HG03108 (cell line): ENCODE measurements at regions not wholly inside any gene's neighbourhood (a gene's known extent, or its start where the extent isn't known, plus 50 kb on each side); places are given as distances from the start of the nearest gene placed in this dataset.

Experiments used
- ATAC-seq: cut with Tn5 transposase; IDR thresholded peaks from one replicate; pipeline ENCODE4 v1.9.1; 2021; ENCODE audit warnings: moderate library complexity; ENCODE audit not compliant: unreplicated experiment

DNA sequence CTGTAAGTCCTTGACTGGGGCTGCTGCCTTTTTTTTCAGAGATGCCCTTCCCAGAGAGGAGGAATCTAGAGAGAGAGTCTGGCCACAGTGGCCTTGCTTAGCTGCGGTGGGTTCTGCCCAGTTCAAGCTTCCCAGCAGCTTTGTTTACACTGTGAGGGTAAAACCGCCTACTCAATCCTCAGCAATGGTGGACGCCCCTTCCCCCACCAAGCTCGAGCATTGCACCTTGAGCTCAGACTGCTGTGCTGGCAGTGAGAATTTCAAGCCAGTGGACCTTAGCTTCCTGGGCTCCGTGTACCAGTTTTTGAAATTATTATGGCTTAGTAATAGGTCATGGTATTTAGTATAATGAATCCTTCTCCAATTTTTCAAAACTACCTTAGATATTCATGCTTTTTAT, 395.4 kb downstream of the NPIPA7 start:
- ATAC-seq, result no peak

DNA sequence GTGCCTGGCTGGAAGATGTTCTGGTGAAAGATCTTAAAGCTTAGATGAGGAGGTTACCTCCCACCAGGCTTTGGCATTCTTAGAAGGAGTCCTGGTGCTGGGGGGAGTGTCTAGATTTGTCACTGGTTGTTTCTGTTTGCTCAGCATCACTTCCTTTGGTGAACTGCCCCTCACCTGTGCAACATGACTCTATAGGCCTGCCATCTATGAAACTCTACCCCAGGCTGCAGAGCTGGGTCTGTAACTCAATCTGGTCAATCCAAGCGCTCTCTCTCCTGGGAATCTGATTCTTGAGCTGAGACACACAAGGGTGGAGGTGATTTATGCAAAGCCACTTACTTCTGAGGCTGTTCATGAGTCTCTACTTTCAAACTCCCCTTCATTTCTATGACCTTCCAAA, 399.4 kb downstream of the NPIPA7 start:
- ATAC-seq, result no peak

DNA sequence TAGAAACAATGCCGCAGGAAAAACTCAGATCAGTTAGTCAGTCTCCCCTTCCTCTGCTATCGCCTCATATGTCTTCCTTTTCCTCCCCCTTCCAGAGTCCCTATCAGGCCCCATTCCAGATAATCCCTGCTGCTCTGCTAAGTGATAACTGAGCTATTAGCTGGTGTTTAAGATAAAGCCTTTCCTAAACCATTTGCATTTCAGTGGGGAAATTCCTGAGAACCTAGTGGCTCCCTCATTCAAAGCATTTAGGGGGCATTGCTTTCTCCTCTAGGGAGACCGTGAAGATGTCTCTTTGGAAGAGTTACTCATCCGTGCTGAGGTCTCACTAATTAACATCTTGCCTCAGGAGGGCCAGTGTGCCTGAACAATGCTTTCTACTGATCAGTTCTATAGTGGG, 401.6 kb downstream of the NPIPA7 start:
- ATAC-seq, result no peak

DNA sequence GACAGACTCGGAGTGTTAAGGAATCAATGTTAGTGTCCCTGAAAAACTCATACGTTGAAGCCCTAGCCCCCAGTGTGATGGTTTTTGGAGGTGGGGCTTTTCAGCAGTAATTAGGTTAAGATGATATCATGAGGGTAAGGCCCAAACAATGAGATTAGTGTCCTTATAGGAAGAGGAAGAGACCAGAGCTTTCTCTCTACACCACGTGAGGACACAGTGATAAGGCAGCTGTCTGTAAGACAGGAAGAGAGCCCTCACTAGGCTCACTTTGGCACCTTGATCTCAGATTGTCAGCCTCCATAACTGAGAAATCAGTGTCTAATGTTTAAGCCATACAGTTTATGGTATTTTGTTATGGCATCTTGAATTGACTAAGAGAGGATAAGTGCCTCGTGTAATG, 403.2 kb downstream of the NPIPA7 start:
- no peak for ATAC-seq

DNA sequence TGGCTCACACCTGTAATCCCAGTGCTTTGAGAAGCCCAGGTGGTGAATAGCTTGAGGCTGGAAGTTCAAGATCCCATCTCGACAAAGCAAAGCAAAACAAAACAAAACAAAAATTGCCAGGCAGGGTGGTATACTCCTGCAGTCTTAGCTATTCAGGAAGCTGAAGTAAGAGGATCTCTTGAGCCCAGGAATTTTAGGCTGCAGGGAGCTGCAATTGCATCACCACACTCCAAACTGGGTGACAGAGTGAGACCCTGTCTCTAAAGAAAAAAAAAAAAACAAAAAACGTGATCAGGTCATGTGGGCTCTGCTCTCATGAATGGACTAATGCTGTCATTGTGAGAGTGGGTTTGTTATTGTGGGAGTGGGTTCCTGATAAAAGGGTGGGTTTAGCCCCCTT, 409.1 kb downstream of the NPIPA7 start:
- no peak for ATAC-seq

DNA sequence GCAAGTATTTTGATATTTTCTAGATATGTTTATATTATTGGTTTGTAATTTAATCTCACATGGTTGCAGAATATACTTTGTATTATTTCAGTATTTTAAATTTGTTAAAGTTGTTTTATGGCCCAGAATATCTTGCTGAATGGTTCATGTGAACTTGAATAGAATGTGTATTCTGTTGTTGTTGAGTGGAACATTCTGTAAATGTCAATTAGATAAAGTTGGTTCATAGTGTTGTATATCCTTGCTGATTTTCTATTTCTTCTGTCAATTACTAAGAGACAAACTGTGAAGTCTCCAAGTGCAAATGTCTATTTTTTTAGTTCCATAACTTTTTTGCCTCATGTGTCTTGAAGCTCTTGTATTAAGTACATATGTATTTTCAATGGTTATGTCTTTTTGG, 411.7 kb downstream of the NPIPA7 start:
- no peak for ATAC-seq

DNA sequence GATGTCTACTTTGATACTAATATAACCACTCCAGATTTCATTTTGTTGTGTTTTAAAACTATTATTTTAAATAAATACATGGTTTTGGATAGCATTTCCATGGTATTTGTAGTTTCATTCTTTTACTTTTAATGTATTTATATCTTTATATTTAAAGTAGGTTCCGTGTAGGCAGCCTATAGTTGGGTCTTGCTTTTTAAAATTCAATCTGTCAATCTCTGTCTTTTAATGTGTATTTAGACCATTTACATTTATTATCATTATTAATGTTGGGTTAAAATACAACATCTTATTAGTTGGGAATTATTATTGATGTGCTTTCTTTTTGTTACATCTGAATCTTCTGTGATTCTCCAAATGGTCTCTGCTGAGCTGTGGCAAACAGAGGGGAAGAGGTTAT, 412.1 kb downstream of the NPIPA7 start:
- no peak for ATAC-seq

DNA sequence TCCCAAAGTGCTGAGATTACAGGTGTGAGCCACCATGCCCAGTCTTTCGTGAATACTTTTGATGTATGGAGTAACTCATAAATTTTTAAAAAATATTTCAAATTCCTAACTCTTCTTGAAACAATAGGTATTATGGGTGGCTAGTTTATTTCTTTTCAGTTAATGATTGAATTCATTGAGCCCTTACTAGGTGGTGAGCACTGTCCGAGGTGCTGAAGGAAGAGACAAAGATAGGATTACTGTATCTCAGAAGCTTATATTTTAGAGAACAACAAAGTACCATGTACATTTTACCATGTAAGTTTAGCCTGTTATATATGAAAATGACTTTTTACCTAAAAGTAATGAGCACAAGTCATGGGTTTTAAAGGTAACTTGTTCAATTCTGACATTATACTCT, 418.3 kb downstream of the NPIPA7 start:
- no peak for ATAC-seq

DNA sequence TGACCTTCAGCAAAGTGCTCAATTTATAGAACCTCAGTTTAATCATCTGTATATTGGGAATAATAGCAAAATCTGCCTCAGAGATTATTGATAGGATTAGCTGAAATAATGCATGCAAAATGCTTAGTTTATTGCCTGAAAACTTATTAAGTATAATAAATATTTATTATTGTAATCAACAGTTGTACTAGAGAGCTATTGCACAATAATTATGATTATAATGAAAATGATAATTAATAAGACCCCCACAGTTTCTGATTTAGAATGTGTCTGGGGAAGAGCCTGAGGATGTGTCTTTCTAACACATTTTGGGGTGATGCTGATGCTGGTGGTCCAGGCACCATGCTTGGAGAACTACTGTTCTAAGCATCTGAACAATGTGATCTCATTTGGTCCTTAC, 419.6 kb downstream of the NPIPA7 start:
- ATAC-seq, result no peak

DNA sequence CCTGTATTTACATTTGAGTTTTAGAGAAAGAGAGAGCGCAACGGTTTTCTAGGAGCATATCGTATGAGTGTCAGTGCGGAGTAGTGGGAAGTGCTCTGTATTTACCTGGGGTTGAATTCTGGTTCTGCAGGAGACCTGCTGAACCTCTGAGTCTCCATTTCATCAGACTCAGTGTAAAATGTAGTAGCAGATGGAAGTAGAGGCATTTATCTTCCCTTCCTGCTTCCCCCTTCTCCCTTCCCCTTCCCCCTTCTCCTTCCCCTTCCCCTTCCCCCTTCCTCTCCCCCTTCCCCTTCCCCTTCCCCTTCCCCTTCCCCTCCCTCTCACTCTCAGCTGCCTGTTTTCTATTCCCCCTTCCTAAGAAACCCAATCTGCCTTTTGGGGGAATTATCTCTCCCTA, 426.9 kb downstream of the NPIPA7 start:
- no peak for ATAC-seq

DNA sequence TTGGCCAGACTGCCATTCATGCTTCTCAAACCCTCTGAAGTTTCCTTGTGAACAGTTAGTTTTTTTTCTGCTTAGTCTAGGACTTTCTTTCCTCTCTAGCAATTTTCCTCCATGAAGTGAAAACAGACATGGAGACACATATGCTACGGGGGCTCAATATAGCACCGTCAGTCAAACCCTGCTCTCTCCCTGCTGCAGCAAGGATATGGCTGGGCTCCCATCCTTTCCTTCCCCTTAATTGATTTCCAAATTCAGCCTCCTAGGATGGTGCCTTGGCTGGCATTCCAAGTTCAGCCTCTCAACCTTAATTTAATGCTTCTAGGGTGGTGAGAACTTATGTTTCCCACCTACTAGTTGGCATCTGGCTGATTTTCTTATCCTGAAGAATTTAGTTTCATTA, 436.7 kb downstream of the NPIPA7 start:
- no peak for ATAC-seq

DNA sequence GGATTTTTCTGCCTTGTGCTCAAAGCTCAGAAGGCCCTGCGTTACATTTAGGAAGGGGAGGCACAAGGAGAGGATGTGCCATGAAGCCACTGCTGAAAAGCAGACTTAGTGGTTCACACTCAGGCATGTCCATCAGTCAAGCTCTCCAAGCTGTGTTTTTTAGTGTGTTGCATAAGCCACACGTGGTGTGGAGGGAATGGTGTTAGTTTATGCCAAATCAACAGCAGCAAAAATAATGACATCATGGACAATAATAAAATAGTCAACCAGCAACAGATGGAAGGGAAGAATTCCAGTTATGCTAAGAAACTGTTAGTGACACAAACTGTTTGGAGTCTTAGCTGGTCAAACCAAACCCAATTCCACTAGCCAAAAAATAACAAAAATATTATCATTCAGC, 438.3 kb downstream of the NPIPA7 start:
- ATAC-seq, result no peak

DNA sequence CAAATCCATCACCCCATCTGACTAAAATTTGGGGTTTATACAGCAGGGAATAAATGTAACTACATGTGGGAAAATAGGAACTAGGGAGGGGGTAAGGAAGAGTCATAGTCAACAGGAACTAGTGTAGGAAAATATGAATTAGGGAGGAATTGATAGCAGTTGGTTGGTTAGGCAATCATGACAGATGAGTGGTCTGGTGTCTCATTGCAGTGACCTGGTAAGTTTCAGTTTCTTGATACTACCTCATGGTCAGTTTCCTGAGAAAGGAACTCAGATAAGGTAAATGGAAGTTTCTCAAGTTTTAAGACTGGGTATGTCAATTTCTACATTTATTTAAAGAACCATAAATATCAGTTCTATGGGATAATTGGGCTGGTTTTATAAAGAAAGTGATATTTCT, 442.3 kb downstream of the NPIPA7 start:
- ATAC-seq, result no peak

DNA sequence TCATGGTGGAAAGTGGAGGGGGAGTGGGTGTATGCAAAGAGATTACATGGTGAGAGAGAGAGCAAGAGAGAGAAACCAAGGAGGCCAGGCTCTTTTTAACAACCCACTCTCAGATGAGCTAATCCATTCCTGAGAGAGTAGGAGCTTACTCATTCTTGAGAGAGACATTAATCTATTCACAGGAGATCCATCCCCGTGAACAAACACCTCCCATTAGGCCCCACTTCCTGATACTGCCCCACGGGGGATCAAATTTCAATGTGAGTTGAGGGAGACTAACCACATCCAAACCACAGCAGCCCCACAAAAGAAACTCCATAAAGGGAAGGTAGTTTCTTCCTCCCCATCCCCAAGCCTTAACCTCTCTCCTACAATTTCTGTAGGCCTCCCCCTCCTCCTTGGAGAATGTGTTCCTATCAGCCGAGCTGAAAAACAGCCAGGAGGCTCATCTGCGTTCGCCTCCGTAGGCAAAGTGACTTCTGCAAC, 450.0 kb downstream of the NPIPA7 start:
- ATAC-seq, result no peak

DNA sequence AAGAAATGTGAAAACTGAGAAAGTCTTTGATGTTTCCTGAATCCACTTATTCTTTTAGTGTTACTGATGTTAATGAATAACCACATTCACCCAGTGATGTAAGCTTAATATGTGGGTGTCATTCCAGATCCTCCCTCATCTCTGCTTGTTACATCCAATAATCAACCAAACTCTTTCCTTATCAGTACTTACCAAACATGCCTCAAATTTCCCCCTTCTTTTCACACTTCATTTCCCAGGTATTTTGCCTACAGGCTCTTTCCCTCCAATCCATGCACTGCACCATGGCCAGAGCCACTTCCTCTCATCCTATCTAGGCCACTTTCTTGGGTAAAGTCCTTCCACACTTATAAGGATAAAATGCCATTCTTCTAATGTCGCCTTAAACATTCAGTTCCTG, 451.5 kb downstream of the NPIPA7 start:
- ATAC-seq, result no peak

DNA sequence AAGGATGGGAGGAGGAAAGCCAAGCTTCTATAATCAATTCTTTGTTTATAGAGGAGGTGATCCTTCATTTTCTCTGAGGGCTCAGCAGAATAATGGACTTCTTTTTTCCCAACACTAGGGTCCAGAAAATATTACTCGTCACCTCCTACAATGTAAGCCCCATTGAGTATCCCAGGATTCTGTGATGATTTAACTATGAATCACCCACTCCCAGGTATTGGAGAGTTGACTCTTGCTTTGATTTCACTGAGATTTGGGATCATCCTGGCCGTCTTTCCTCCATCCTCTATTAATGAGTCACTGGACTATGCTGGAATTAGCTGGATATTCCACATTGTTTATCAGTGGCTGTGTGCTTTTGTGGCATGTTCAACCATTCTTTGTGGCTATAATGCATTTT, 452.0 kb downstream of the NPIPA7 start:
- ATAC-seq, result no peak

DNA sequence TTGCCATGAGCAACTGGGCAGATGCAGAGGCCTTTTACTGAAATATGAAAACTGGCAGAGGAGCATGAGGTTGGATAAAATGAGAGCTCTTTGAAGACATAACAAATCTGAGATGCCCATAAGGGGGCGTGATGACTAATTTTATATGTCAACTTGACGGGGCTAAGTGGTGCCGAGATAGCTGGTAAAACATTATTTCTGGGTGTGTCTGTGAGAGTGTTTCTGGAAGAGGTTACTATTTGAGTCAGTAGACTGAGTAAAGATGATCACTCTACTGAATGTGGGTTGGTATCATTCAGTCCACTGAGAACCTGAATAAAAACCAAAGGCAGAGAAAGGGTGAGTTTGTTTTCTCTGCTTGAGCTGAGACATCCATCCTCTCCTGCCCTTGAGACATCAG, 454.2 kb downstream of the NPIPA7 start:
- ATAC-seq, result no peak

DNA sequence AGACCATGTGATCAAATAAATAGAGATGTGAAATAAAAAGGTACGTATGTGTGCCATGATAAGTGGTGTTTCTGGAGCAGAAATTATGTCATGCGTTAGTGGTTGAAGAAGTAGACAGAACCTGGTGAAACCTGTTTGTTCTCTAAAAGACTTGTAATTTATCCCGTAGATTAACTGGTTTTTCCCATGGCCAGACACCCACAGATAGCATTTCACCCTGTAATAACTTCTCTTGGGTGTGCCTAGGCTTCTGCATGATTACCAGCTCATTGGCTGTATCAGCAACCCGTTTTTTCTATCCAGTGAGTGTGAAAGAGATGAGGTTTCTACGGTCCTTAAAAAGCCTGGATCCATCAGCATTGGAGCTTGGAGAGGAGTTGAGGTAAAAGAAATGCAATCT, 471.3 kb downstream of the NPIPA7 start:
- no peak for ATAC-seq

DNA sequence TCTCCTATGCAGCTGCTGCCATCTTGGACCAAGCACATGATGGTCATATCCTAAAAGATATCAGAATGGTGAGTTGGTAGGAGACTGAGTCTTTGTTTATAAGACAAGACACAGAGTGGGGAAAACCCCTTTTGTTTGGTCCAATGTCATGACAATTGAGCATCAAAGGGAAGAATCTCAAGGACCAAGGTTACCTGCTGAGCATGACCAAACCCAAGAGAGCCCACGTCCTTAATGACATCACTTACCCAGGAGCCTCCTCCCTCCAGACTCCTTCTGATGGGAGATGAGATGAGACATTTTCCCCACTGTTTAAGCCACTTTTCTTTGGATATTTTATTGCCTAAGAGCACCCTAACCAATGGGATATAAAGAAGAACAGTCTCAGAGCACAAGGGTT, 478.1 kb downstream of the NPIPA7 start:
- no peak for ATAC-seq

DNA sequence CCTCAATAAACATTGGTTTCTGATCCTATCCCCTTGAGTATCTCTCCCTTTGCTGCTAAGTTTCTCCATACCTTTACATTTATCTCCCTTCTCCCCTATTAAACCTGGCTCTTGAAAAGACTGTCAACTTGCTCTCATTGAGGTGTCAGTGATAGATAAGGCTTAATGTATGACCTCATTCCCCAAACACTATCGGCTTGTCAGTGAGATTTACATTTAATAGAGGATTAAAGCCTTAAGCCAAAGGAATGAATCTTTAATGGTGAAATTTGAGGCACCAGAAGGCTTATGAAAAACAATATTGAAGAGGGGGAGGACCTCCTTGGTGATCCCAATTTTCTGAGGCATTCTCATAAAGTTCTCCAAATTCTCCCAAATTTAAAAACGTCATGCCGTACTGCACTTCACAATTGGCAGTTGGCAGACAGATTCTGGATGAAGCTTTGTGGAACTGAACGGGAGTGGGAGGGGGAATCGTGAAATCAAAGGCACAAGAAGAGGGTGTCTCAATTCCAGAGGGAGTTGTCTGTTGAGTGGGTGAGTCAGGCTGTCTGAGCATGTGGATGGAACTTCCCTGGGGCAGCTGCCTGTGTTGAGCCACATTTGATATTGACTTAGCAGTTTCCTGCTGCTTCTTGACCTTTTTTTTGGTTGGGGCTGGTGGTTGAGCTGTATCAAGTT, 478.8 kb downstream of the NPIPA7 start:
- ATAC-seq, result no peak

DNA sequence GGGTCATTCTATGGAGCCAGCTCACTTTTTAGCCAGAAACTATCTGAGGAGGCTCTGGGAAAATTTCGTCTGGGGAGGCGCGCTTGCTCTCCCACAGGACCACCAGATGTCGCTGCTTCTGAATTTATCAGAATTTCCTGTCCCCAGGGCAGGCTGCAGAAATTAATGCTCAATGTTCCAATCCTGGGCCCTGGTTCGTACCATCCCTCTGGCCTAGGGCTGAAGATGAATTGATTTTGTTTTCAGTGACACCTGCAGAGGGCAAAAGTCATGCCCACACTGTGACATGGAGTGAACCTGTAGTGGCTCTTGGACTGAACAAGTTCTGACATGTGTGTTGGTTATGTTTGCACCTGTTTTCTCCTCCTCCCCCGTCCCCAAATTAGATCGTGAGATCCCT, 482.6 kb downstream of the NPIPA7 start:
- ATAC-seq, result no peak

DNA sequence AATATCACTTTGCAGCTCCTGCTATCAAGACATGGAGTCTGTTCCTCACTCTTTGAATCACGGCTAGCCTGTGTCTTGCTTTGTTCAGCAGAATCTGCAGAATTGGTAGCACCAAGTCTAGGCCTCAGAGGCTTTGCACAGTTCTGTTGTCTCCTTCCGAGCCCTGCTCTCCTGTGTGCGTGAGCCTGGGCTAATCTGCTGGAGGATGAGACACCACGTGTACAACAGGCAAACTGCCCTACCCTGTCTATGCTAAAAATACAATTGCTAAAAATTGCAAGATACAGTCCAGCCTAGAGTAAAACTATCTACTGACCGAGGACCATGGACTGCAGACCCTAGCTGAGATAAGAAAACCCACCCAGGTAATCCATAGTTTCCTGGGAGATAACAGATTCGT, 484.7 kb downstream of the NPIPA7 start:
- no peak for ATAC-seq

DNA sequence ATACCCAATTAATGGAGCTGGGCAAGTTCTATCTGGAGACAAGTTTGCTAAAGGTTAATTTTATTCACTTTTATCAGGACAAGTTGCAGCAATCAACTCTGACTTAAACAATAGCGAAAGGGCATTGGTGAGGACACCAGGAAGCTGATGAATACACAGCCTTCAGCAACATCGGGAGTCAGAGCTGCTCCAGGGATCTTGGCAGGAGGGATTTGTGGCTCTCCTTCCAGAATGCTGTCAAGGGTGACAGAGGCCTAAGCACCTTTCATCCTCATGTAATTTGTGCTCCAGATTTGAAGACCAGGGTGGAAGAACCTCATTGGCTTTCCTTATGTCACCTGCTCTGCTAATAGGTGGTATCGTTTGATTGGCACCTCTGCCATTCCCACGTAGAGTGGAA, 485.6 kb downstream of the NPIPA7 start:
- no peak for ATAC-seq
